A549 (cell line): ENCODE measurements at regions not wholly inside any gene's neighbourhood (a gene's known extent, or its start where the extent isn't known, plus 50 kb on each side); places are given as distances from the start of the nearest gene placed in this dataset.

Experiments
- BHLHE40 ChIP-seq: IDR thresholded peaks from 2 replicates; pipeline ENCODE4 v1.6.1; 2012; ENCODE audit warnings: low read depth, low read length, inconsistent platforms
- CBX2 ChIP-seq: fragments of 200-600 bp; sonication (generic); IDR thresholded peaks from 2 replicates; pipeline ENCODE4 v1.6.1; 2016; ENCODE audit warnings: low read depth, mild to moderate bottlenecking, borderline replicate concordance
- CBX8 ChIP-seq: fragments of 200-600 bp; sonication (generic); IDR thresholded peaks from 2 replicates; pipeline ENCODE4 v1.6.1; 2016
- CTCF ChIP-seq: fragments of >200 bp; sonication (Bioruptor Twin); formaldehyde crosslinking; IDR thresholded peaks from 3 replicates; pipeline ENCODE4 v1.5.1; 2016
- POLR2A ChIP-seq: IDR thresholded peaks from 2 replicates; pipeline ENCODE4 v1.6.1; 2012; ENCODE audit warnings: mild to moderate bottlenecking, low read length
- RAD21 ChIP-seq, 2 experiments: fragments of >200 bp in 1 of 2; sonication (Bioruptor Twin) in 1 of 2; formaldehyde crosslinking in 1 of 2; IDR thresholded peaks in 1 of 2; conservative IDR thresholded peaks in 1 of 2; 2 replicates in 1 of 2; 3 replicates in 1 of 2; pipeline ENCODE4 v1.6.1; 2012 to 2018; ENCODE audit warnings: inconsistent platforms in 1 of 2
- SREBF2 ChIP-seq: fragments of 450-650 bp; IDR thresholded peaks from 2 replicates; pipeline ENCODE4 v1.6.1; 2014; ENCODE audit warnings: mild to moderate bottlenecking, moderate library complexity

GRCh38 chr6:43851204-43851865, 81.3 kb downstream of the VEGFA start:
- no peak for TF ChIP-seq SREBF2
- no peak for TF ChIP-seq CTCF
- no peak for TF ChIP-seq CBX8
- TF ChIP-seq CBX2 = no peak
- TF ChIP-seq POLR2A = no peak
- no peak for TF ChIP-seq RAD21 (conservative IDR thresholded peaks at IDR 0.05 in 1 of 2, IDR thresholded peaks at IDR 0.05 in 1 of 2)
- no peak for TF ChIP-seq BHLHE40
